Femur (tissue), 1 donor: ENCODE measurements at regions not wholly inside any gene's neighbourhood (a gene's known extent, or its start where the extent isn't known, plus 50 kb on each side); places are given as distances from the start of the nearest gene placed in this dataset.
"Not testable (repeated sequence)": the region's sequence is repeated elsewhere in the genome, so short reads cannot be mapped to it uniquely, and the experiment has no call there.

Source experiments
- DNase-seq: peaks from one replicate; pipeline ENCODE4 v3.0.0-alpha.2; 2017

GRCh38 chr7:150110882-150111281 lies 212.3 kb upstream of the LRRC61 start:
- not testable (repeated sequence) for DNase-seq

GRCh38 chr7:150111373-150112139 lies 211.6 kb upstream of the LRRC61 start:
- not testable (repeated sequence) for DNase-seq

GRCh38 chr7:150113301-150113700 lies 209.9 kb upstream of the LRRC61 start:
- not testable (repeated sequence) for DNase-seq

- not testable (repeated sequence) for DNase-seq
Measured at GRCh38 chr7:150114591-150114990, 208.6 kb upstream of the LRRC61 start.

GRCh38 chr7:150119966-150120365 lies 203.2 kb upstream of the LRRC61 start:
- not testable (repeated sequence) for DNase-seq

- not testable (repeated sequence) for DNase-seq
Measured at GRCh38 chr7:150125831-150126230, 197.3 kb upstream of the LRRC61 start.

- DNase-seq: not testable (repeated sequence)
Measured at GRCh38 chr7:150134451-150134850, 188.7 kb upstream of the LRRC61 start.

- not testable (repeated sequence) for DNase-seq
Measured at GRCh38 chr7:150135620-150136190, 187.4 kb upstream of the LRRC61 start.

GRCh38 chr7:150139840-150140239 lies 183.3 kb upstream of the LRRC61 start:
- not testable (repeated sequence) for DNase-seq

- not testable (repeated sequence) for DNase-seq
Measured at GRCh38 chr7:150141525-150142345, 181.4 kb upstream of the LRRC61 start.

GRCh38 chr7:150146124-150146523 lies 177.0 kb upstream of the LRRC61 start:
- not testable (repeated sequence) for DNase-seq

GRCh38 chr7:150147524-150147923 lies 175.6 kb upstream of the LRRC61 start:
- not testable (repeated sequence) for DNase-seq

GRCh38 chr7:150156015-150156414 lies 167.1 kb upstream of the LRRC61 start:
- DNase-seq: not testable (repeated sequence)

GRCh38 chr7:150158696-150159095 lies 164.5 kb upstream of the LRRC61 start:
- not testable (repeated sequence) for DNase-seq

GRCh38 chr7:150169515-150169914 lies 153.6 kb upstream of the LRRC61 start:
- DNase-seq: not testable (repeated sequence)

GRCh38 chr7:150169943-150170490 lies 153.1 kb upstream of the LRRC61 start:
- DNase-seq: not testable (repeated sequence)

- not testable (repeated sequence) for DNase-seq
Measured at GRCh38 chr7:150183602-150184001, 139.6 kb upstream of the LRRC61 start.

- DNase-seq: not testable (repeated sequence)
Measured at GRCh38 chr7:150189963-150190362, 133.2 kb upstream of the LRRC61 start.

GRCh38 chr7:150192541-150192940 lies 130.6 kb upstream of the LRRC61 start:
- DNase-seq: not testable (repeated sequence)

- not testable (repeated sequence) for DNase-seq
Measured at GRCh38 chr7:150193866-150194265, 129.3 kb upstream of the LRRC61 start.
